HepG2 (cell line): ENCODE measurements at regions not wholly inside any gene's neighbourhood (a gene's known extent, or its start where the extent isn't known, plus 50 kb on each side); places are given as distances from the start of the nearest gene placed in this dataset.

ENCODE experiments used
- EP300 ChIP-seq, 3 experiments: sonication (generic) in 1 of 3; formaldehyde crosslinking in 1 of 3; IDR thresholded peaks; 2 replicates each; pipeline versions ENCODE4 v1.5.1 to v1.6.1; 2011 to 2020; ENCODE audit warnings: low read depth in 2 of 3, low read length in 2 of 3, borderline replicate concordance in 1 of 3, improper control_type of control experiment in 1 of 3, mild to moderate bottlenecking in 1 of 3, missing genetic modification reagents in 1 of 3, moderate library complexity in 1 of 3
- POLR2AphosphoS2 ChIP-seq: IDR thresholded peaks from 2 replicates; pipeline ENCODE4 v1.6.1; 2011; ENCODE audit warnings: low read depth, low read length, improper control_type of control experiment
- POLR2AphosphoS5 ChIP-seq: IDR thresholded peaks from 2 replicates; pipeline ENCODE4 v1.6.1; 2012; ENCODE audit warnings: low read depth, low read length
- ZSCAN12 ChIP-seq: sonication (generic); formaldehyde crosslinking; IDR thresholded peaks from 2 replicates; pipeline ENCODE4 v1.9.0; 2021; ENCODE audit warnings: mild to moderate bottlenecking, missing genetic modification reagents

DNA sequence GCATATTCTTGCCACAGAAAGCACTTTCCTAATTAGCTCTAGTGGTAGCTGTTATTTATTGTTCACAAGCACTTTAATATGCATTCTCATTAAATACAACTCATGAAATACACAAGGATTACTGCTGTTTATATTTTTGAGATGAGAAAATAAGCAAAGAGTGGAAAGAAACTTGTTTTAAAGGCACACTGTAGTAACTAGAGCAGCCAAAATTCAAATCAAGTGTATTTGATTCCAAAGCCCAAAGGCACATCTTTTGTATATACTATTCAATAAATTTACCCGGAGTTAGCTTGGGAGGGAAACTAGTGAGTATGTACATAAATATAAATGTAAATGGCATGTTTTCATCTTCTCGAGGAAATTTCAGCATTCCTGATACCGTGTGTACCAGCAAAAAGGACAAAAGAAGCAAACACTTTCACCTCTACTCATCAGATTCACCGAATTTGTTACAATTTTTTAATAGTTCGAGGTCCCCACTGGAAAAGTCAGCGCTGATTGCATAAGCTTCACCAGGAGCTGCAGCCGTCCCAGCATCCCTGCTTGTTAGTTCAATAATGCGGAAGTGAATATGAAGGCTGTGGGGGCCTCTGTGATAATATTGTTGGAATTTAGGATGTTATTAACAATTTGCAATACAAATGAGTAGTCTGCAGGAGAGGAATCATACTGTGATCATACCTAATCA lies 371.6 kb upstream of the MON1B start:
- TF ChIP-seq POLR2AphosphoS2 (no peak), POLR2AphosphoS5 (no peak), EP300 (IDR thresholded peaks at IDR 0.05; ENCODE audit: low read depth in 2 of 2, low read length in 2 of 2) (no peak), EP300 (CRISPR knock-in tag; IDR thresholded peaks at IDR 0.05; ENCODE audit: borderline replicate concordance) (no peak), ZSCAN12 (CRISPR knock-in tag) (no peak)
